T-helper 1 cell (primary cell): ENCODE measurements at regions not wholly inside any gene's neighbourhood (a gene's known extent, or its start where the extent isn't known, plus 50 kb on each side); places are given as distances from the start of the nearest gene placed in this dataset.
"Not testable (repeated sequence)": the region's sequence is repeated elsewhere in the genome, so short reads cannot be mapped to it uniquely, and the experiment has no call there.

Source experiments
- DNase-seq, 5 donors: peaks; one replicate each; pipeline ENCODE4 v3.0.0-alpha.2; 2012 to 2020

DNA sequence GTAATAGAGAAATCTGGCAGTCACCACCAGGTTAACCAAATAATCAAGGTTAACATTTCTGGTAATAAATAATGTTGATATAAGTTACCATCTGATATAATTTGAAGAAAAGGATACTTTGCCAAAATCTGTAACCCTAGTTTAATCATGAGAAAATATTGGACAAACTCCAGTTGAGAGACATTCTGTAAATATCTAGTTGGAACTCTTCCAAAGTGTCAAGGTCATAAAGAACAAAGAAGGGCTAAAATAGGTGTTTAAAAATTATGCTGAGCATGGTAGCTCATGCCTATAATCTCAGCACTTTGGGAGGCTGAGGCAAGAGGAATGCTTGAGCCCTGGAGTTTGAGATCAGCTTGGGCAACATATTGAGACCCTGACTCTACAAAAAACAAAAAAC is 253.3 kb downstream of the MRPS30 start:
- DNase-seq: no peak

DNA sequence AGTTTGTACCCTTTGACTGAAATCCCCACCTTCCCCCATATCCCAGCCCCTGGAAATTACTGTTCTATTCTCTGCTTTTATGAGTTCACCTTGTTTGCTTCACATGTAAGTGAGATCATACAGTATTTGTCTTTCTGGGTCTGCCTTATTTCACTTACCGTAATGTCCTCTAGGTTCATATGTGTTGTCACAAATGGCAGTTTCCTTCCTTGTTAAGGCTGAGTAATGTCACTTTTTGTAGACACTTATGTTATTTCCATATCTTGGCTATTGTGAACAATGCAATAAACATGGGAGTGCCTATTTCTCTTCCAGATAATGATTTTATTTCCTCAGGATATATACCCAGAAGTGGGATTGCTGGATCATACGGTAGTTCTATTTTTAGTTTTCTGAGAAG is 272.3 kb downstream of the MRPS30 start:
- DNase-seq: no peak

DNA sequence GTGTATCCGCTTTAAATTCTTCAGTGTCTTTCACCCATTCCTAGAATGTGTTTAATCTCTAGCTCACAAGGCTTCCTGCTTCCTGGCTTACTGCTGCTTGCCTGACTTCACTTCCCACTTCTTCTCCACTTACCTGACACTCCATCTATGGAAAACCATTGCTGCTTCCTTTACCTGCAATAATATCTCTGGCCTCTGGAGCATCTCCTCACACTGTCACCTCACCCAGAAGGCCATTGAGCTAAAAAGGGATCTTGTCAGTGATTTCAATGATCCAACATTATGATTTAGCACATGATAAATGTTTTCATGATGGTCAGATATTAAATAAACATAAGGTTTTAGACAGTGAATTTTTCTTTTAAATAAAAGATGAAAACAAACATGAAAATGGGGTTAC is 281.1 kb downstream of the MRPS30 start:
- no peak for DNase-seq

DNA sequence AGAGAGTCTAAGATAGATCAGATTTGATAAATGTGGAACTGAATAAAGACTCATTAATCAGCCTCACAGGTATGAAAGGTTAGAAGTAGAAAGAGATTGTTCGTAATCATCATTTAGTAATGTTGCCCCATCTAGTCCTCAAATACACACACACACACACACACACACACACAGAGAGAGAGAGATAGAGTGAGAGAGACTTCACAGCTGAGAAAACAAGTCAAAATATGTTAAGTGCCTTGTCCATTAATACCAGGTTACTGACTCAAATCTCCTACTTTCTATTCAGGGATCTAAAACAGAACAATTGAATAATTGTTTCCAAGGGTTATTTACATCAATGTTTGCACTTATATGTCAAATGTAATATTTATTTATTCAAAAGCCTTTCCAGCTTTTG is 284.6 kb downstream of the MRPS30 start:
- no peak for DNase-seq

DNA sequence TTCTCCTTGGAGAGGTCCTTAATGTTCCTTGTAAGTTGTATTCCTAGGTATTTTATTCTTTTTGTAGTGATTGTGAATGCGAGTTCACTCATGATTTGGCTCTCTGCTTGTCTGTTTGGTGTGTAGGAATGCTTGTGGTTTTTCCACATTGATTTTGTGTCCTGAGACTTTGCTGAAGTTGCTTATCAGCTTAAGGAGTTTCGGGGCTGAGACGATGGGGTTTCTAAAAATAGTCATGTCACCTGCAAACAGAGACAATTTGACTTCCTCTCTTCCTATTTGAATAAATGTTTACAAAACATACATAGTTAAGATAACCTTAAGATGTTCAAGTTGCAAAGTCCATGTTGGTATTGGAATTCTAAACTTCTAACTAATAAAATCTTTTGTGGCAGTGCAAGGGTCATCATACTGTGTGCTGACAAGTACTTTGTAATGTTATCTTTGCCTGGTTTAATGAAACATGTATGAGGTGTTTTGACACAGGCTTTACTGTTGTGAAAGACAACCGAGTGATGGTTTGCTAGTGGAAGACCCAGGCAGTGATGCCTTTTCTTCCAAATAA is 286.2 kb downstream of the MRPS30 start:
- no peak for DNase-seq

DNA sequence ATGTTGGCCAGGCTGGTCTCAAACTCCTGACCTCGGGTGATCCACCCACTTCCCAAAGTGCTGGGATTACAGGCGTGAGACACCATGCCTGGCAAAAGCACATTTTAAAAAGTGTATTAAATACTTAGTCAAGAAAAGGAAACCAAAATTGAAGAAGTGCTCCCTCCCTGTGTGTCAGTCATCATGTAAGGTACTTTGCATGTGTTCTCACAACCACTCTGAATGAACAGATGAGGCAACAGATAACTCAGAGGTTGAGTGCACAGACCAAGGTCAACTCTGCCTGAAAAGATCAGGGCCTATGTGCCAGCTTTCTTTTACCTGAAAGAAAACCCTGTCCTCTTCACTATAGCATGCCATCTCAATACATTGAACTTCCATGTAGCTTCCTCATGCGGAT is 289.7 kb downstream of the MRPS30 start:
- DNase-seq: no peak

DNA sequence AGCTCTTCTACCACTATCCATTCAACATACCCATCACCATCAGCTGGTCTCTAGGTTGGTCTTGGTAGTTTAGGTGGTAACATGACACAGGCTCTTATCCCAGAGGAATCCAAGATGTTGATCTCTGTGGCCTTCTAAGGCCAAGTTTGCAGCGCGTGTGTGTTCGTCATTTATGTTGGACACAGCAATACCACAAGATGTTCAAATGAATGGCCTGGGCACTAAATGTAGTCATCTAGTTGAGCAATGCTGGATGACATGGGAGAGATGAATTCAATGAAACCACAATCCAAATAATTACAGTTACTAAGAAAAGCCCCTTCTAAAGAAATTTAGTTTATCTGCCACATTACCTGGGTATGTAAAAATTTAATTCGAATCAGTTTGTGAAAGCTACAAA is 292.4 kb downstream of the MRPS30 start:
- no peak for DNase-seq

DNA sequence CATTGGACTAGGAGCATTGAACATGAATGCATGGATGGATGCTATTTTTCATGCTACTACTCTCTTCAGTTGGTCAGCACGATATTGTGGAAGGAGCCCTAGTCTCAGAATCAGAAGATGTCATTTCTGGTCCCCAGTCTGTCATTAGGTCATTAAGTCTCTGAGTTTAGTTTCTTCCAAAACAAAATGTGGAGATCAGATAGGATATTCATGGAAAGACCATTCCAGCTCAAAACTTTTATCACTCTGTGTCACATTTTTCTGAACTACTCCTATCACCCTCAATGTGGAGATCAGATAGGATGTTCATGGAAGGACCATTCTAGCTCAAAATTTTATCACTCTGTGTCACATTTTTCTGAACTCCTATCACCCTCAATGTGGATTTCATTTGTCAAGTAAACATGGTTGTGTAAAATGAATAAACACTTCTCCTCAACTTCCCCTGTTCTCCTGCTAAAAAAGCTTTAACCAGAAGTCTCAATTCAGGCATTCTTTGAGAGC is 296.8 kb downstream of the MRPS30 start:
- no peak for DNase-seq

DNA sequence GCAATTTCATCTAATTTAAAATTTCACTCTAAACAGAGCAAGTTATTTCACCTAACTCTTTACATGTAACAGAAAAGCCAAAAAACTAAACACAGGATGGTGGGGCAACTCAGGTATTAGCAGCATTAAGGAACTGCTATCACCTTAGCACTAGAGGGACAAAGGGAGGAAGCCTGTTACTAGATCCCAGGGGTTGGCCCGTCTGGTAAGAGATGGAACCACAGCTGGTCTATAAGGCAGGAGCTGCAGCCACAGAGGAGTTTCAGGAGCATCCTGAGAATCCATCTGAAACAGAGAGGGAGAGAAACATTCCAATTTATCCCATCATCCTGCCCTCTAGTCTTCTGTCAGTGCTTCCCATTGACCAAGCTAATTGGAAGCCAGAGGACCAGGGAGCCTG is 300.3 kb downstream of the MRPS30 start:
- no peak for DNase-seq

DNA sequence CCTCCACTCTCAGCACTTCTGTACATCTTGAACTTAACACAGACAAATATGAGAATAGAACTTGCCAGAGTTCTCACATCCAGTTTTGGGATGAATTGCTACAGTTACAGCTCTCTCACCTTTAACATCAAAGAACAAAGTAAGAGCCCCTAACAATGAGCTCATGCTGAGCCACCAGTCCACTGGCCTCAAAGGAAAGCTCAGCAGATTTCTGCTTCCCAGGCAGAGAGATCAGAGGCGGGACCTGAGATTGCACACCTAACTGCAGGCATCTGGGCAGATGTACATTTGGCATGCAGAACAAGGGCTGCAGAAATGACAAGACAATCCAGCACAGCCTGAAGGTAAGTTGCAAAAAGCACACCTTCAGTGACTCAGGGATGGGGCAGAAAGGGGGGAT is 300.9 kb downstream of the MRPS30 start:
- no peak for DNase-seq

DNA sequence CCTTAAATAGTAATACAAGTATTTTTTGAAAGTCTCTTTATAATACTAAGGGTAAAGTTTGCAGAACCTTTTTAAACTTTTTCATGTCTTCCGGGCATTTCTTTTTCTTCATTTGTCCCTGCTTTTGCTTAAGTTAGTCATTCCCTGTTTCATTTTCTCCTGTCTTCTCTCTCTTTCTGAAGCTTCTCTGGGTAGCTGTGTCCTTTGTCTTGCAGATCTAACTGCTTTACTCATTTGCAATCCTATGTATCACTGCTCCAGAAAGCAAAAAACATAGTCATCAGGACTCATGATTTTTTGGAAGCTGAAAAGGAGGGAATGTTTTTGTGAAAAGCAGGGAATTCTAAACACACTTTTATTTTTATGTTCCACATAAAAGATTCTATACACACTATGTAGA is 301.7 kb downstream of the MRPS30 start:
- DNase-seq: no peak

DNA sequence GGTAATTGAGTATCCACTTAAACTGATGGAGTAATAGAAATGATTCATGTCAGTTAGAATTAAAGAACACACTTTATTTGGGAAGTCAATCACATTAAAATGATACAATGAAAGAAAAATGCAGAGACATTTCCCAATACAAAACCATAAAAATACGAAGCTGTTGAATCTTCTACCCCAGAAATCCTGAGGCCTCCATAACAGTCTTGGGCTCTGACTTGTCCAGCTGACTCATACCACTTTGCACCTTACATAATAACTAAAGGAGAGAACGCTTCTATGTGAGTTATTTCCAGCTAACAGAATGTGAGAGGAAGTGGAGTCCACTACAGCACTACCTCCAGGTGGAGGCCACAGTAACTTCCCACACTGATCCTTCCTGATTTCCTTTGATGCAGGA is 305.0 kb downstream of the MRPS30 start:
- no peak for DNase-seq

DNA sequence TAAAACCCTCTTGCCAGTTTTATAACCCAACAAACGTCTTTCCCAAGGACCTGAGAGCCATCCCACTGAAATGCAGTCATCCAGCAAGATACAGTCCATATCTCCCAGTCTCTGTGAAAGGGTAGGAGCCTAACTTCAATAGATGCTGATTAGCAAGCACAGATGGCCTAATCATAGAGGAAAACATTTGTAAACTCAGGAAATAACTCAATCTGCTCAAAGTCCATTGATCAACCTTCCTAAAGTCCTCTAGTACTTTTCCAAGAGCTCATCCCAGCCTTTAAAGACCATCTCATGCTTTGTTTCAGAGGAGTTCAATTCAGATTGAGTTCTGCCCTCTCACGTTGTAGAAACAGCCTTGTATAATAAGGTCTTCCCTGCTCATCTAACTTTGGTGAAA is 324.2 kb downstream of the MRPS30 start:
- DNase-seq: no peak

DNA sequence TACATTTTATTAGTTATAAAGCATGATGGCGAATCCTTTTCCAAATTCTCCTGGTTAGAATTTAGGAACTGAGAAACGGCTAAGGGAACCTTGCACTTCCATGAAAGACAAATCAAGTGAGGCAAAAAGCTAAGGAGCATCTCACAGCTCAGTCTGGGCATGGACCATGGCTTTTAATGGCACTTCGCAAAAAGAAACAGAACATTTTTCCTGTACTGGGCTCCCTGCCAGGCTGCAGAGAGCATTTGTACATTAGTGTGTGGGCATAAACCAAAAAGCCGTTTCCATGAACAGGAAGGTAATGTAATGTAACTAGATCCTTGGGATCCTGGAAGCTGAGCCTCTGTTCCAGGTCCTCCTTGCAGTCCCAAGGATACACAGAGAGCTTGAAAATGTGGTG is 354.2 kb downstream of the MRPS30 start:
- DNase-seq: no peak

DNA sequence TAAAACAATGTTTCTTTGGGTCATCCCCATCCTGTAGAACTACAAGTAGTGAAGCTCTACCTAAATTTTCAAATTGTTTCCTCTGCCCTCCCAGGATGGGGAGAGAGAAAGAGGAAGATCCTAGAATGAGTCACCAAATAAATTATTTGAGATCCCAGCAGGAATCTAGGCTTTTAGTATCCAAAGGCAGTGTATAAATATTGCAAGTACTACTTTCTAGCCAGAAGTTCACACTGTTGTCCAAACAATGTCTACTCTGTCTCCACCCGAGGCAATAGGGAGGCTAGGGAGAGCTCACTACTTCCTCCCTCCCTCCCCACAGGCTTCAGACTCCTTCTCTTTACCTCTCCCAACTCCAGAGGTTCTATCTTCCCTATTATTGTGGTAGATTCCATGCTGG is 362.8 kb downstream of the MRPS30 start:
- DNase-seq: no peak

DNA sequence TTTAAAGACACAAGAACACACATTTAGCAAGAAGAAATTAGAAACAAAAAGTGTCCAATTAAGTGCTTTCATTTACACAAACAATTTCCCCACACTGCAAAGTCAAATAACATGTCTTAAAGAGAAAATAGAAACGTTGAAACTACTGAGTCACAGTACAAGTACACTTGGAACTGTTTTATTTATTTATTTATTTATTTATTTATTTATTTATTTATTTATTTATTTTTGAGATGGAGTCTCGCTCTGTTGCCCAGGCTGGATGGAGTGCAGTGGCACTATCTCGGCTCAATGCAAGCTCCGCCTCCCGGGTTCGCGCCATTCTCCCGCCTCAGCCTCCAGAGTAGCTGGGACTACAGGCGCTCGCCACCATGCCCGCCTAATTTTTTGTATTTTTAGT is 363.9 kb downstream of the MRPS30 start:
- DNase-seq: not testable (repeated sequence)

DNA sequence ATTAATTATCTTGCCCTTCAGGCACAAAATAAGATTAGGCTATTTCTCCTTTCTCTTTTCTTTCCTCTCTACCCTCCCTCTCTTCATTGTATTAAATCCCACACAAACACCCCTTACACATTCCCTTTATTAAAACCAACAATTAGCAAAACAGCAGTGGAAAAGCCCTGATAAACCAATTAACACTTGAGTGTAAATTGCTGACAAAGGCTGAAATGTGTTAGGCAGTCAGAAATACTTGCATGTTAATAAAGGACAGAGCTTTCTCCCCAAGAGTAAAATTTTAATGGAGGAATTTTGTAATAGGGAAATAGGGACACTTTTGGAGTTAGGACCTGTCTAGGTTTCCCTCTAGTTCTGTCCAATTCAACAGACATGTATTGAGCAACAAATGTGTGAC is 370.9 kb downstream of the MRPS30 start:
- DNase-seq: no peak

DNA sequence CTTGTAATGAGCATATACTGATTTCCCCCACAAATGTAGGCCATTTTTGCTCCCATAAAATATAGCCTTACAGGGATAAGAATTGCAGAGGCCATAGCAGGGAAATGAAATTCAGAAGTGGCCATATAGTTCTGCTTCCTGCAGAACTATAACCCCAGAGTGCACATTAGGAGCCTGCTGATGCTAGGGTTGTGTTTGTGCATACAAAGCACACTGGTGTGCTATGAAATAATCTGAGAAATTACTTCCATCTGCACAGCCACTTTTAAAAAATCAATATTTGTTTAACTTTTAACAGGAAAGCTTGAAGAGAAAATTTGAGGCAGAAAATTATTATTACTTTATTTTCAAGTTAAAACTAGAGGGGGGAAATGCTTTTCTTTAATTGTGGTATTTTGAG is 380.3 kb downstream of the MRPS30 start:
- DNase-seq: no peak

DNA sequence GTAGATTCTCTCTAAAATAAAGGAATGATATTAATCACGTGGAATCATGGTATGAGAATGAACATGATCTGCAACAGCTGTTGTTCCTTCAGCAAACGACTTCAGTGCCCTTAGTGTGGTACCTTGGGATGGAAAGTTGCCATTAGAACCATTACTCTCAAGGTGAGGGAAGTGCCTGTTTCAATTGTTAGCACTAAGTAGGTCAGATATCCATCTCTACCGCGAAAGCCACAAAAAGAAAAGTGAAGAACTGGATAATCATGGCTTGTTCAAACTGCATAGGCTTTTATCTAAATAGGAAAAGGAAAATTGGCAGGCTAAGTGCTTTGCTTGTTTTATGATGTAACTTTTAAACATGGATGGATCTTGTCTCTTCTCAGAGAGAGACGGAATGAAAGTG is 380.7 kb downstream of the MRPS30 start:
- DNase-seq: no peak

DNA sequence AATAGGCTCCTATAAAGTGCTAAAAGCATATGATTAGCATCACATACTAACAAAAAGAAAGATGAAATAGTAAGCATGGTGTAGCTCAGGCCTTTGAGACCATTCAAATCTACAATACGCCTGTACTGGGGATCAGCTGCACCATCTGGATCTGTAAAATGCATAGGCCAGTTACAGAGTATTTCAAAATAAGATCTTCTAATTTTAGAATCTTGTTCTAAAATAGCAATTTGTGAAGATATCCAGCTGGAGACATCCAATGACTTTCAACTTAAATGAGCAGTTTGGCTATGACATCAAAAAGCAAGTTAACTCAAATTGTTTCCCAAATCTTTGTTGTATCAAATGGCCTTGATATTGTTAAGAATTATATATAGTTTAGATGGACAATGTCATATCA is 386.3 kb downstream of the MRPS30 start:
- no peak for DNase-seq
